ENCODE measurements at regions not wholly inside any gene's neighbourhood (a gene's known extent, or its start where the extent isn't known, plus 50 kb on each side); places are given as distances from the start of the nearest gene placed in this dataset.

DNA sequence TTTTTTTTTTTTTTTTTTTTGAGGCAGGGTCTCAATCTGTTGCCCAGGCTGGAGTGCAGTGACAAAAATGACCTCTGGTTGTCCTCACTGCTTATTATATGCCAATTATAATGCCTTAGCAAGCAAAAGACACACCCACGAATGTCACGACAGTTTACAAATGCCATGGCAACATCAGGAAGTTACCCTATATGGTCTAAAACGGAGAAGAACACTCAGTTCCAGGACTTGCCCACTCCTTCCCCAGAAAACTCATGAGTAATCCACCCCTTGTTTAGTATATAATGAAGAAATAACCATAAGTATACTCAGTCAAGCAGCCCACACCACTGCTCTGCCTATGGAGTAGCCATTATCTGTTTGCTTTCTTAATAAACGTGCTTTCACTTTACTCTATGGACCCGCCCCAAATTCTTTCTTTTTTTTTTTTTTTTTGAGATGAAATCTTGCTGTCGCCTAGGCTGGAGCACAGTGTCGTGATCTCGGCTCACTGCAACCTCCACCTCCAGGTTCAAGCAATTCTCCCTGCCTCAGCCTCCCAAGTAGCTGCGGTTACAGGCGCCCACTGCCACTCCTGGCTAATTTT lies 106.2 kb downstream of the SMIM20 start:
- no peak for FAIRE-seq
- DNase-seq (ENCODE audit: low spot score) = no peak

GRCh38 chr4:26020881-26021280 lies 106.9 kb downstream of the SMIM20 start:
- FAIRE-seq = no peak

DNA sequence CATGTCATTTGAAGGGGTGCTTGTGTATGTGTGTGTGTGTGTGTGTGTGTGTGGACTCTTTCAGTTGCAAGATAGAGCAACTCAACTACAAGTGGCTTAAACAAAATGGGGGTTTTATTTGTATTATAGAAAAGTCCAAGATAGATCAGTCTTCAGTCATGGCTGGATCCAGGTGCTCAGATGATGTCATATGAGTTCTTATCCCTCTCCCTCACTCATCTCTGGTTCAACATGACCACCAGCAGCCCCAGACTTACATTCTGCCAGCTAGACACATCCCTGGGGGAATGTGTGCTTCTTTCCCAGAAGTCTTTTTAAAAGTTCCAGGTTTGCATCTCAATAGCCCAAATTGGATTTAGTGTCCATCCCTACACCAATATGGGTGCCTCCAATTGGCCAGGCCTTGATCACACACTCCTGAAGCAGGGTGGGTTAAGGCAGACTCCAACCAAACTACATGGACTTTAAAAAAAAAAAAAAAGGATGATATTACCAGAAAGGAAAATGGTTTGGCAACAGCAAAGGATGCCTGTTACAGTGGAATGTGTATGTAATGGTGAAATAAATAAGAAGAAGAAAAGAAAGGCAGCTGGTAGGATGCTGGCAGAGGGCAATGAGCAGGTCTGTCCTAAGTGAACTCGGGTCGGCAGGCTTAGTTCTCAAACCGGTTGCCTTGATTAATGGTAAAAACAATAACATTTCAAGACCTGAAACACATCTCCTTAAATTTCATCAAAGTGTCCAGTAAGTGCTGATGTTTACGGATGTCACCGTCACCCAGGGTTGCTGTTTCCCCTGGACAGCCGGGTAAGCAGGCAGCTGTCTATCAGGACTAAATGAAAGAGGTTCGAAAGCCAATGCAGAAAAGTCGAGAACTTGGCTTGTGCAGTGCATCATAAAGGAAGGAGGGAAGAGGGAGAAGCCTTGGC lies 107.7 kb downstream of the SMIM20 start:
- DNase-seq (ENCODE audit: low spot score) = no peak

More at GRCh38 chr4:26020881-26021280, 106.9 kb downstream of the SMIM20 start:
- peak; percentile 44 for DNase-seq (ENCODE audit: low spot score)

DNA sequence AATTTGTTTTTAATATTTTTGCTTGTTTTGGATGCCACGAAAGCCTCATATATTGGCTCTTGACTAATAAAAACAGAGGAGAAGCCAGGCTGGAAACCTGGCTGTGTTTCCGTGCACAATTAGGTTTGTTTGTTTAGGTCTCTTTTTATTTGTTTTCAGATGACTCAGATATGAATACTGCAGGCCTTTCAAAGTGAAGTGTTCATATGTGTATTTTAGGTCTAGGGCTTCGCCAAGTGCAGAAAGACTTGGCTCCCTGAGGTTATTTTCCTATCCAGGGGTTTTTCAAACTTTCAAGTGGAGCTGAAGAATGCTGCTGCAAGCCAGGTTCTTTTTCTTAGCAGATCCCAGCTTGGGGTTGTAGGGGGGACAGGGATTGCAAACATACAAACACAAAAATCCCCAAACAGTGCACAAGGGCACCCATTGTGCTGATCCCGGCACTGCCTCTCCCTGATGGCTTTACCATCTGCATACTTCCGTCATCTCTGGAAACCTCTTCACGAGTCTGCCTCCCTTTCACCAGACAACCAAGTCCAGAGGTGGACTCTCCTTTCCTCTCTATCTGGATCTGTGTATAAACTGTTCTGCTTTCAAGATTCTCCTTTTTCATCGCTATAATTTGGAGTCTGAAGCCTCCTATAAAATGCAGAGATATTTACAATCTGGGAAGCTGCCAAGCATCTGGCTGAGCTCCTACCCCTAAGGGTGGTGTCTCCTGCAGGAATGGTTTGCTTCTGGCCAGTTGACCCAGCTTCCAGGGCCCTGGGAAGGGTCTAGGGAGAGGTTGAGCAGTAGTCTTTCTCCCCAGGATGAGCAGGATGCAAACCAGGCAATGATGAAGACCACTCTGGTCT lies 108.6 kb downstream of the SMIM20 start:
- FAIRE-seq = no peak
- peak; percentile 30 for DNase-seq (ENCODE audit: low spot score)

More for the DNA sequence above, 107.7 kb downstream of the SMIM20 start:
- no peak for FAIRE-seq

- no peak for FAIRE-seq
Observed at GRCh38 chr4:26023203-26023972, 109.4 kb downstream of the SMIM20 start.

DNA sequence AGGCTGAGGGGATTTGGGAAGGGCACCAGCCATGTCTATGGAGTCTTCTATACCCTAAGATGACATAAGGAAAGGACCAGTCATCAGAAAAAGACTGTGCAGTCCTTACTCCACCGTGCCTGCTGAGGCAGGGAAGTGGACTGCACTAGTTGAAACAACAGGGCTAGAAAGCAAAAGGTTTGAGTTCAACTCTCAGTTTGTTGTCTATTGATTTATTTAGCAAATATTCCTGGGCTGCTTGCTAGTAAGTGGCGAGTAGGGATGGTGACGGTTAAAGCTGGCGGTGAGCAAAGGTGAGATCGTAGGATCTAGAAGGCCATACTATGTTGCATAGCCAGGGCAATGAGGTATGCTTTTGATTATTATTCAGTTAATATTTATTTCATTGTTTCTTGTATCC lies 110.1 kb downstream of the SMIM20 start:
- DNase-seq (ENCODE audit: low spot score) (no peak), FAIRE-seq (no peak)

More at GRCh38 chr4:26023203-26023972, 109.4 kb downstream of the SMIM20 start:
- DNase-seq (ENCODE audit: low spot score) = no peak

DNA sequence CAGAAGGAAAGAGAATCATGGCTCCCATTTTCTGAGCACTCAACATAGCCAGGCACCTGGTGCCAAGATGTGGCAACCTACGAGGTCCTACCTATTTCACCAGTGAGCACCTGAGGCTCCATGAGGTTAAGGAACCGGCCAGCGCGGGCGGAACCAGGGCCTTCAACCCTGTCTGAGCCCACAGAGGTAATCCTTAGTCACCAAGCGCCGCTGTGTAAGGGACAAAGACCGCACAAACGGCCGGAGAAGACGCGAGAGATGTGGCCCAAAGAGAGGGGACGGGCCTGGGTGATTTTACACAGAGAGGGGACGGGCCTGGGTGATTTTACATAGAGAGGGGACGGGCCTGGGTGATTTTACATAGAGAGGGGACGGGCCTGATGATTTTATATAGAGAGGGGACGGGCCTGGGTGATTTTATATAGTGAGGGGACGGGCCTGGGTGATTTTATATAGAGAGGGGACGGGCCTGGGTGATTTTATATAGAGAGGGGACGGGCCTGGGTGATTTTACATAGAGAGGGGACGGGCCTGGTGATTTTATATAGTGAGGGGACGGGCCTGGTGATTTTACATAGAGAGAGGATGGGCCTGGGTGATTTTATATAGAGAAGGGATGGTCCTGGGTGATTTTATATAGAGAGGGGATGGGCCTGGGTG lies 114.2 kb downstream of the SMIM20 start:
- FAIRE-seq = no peak

GRCh38 chr4:26028793-26029567 lies 115.0 kb downstream of the SMIM20 start:
- no peak for DNase-seq (ENCODE audit: low spot score)
- FAIRE-seq = no peak

More for the DNA sequence above, 114.2 kb downstream of the SMIM20 start:
- no peak for DNase-seq (ENCODE audit: low spot score)

DNA sequence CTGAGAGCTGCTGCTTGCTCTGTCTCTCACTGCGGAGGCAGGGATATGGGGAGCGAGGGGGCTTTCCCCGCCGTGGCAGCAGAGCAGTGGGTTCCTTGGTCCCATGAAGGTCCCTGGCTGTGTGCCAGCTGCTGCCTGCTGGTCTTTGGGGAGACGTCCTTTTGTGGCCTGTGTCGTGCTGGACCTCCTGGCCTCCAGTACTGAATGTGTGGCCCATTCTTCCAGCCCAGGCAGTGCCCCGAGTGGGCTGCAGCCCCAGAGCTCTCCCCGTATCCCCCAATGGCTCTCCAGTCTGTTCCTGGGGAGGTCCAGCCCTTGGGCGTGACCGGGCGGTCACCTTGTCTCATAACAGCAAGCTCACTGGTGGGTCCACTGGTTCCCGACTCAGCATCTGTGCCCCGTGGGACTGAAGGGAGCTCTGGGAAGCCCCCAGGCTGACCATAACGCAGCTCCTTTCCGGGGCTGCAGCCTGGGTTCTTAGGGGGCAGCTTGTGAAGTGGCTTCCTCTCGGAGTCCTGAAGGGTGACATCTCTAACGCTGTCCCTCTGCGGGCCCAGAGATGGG lies 115.6 kb downstream of the SMIM20 start:
- FAIRE-seq = no peak
- no peak for DNase-seq (ENCODE audit: low spot score)

- no peak for DNase-seq (ENCODE audit: low spot score)
Observed at GRCh38 chr4:26030260-26030667, 116.2 kb downstream of the SMIM20 start.

GRCh38 chr4:26030780-26031179 lies 116.8 kb downstream of the SMIM20 start:
- FAIRE-seq (no peak), DNase-seq (ENCODE audit: low spot score) (no peak)

More at GRCh38 chr4:26030260-26030667, 116.2 kb downstream of the SMIM20 start:
- no peak for FAIRE-seq

DNA sequence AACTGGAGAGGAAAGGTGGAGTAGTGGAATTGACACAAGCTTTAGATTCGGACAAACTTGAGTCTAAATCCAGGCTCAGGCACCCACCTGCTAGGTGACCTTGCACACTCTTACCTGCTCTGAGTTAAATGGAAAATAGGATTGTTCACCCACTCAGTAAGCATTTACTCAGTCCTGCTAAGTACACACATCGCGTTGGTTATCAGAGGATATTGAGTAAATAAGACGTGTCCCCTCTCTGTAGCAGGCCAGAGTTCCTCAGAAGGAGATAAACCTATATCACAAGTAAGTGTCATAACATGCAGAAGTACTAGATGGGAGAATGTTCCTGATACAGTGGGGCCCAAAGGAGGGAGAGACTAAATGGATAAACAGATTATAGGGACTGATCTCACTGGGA lies 117.7 kb downstream of the SMIM20 start:
- FAIRE-seq (no peak), DNase-seq (ENCODE audit: low spot score) (no peak)

GRCh38 chr4:26032142-26032541 lies 118.1 kb downstream of the SMIM20 start:
- DNase-seq (ENCODE audit: low spot score) (no peak), FAIRE-seq (no peak)

DNA sequence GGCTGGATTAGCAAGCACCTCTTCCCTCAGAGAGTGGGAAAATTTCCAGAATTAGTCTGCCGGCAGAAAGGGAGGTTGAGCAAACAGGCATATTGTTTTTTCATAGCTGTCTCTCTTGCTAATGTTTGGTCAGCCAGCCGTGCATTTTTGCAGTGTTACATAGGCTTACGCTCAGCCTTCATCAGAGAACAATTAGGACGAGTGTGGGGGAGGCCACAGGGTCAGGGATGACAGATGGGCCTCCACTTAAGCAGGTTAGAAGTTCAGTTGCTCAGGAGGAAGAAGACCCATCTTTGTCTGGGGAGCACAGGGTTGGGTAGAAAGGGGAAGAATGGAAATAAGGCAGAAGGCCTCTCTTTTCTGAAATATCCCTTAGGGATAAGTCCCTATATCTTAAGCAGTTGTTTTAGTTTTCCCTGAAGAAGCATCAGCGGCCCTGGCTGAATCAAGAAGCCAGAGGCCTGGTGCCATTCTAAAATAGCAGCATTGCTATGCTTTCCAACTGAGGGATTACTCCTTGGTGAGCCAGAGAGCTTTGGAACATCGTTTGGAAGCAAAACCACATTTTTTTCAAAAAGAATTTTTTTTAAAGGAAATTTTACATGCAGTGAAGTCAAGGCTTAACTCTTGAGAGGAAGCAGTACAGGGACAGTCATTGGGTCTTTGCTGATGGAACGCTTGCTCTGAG lies 118.8 kb downstream of the SMIM20 start:
- FAIRE-seq (no peak), DNase-seq (ENCODE audit: low spot score) (no peak)

DNA sequence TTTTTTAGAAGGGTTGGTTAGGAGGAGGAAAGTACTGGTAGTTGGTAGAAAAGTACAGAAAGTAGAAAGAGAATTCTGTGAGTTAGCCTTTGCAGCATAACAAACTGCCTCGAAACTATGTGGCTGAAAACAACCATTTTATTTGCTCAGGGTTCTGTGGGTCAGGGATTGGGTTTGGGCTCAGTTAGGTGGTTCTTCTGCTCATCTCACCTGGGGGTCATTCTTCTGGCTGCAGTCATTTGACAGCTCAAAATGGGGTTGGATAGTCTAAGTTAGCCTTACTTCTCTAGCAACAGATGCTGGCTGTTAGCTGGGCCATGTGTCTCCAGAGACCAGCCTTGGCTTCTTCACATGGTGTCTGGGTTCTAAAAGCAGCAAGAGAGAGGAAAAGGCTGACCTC lies 119.4 kb downstream of the SMIM20 start:
- DNase-seq (ENCODE audit: low spot score) (no peak), FAIRE-seq (no peak)

GRCh38 chr4:26034849-26035248 lies 120.8 kb downstream of the SMIM20 start:
- FAIRE-seq (no peak), DNase-seq (ENCODE audit: low spot score) (no peak)

GRCh38 chr4:26035921-26036320 lies 121.9 kb downstream of the SMIM20 start:
- DNase-seq (ENCODE audit: low spot score) (no peak), FAIRE-seq (no peak)

DNA sequence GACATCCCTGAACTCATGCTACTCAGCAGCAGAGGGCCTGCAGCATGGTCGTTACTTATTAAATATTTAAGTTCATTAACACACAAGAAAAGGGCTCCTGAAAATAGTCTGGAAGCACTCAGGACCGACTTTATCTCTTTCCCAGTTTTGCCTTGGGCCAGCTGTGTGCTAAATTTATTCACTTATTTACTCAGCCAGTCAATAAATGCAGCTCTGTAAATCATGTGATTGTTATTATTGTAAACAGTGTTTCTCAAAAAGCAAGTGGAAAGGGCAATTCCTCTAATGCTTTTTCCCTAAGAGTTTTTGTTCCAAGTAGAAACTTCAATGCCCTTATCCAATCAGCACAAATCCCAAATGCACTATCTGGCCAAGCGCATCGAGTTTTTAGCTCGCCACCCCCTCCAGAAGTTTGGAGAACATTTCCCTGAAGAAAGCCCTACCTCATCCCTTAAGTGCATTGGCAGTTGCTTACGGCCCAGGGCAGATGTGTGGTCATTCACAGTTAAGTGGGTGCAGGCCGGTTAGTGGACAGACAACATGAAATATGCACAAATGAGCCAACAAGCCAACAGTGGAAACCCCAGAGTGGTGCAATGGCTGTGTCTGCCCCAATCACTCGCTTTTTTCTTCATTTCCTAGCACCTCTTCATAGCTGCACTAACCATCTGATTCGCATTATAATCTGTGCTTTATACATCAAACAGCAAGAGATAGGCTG lies 125.8 kb downstream of the SMIM20 start:
- no peak for DNase-seq (ENCODE audit: low spot score)
- FAIRE-seq = no peak

All from urothelium cell line (cell line).